ENCODE measurements at regions not wholly inside any gene's neighbourhood (a gene's known extent, or its start where the extent isn't known, plus 50 kb on each side); places are given as distances from the start of the nearest gene placed in this dataset.

DNA sequence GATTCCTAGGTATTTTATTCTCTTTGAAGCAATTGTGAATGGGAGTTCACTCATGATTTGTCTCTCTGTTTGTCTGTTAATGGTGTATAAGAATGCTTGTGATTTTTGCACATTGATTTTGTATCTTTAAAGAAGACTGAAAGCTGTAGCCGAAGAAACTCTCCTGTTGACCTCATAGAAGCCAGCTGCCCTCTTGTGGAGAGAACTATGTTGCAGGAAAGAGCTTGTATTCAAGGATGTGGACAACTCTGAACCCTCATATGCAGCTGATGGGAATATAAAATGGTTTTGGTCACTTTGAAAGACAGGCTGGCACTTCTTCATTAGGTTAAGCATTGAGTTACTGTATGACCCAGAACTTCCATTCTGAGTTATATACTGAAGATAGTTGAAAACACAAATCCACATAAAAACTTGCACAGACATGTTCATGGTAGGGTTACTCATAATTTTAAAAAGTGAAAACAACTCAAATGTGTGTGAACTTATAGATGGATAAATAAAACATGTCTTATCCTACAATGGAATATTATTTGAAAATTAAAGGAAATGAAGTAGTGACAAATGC is 65.8 kb upstream of the SLITRK6 start:
- no TSS peak for BruUV-seq (replicated peaks)
- TF ChIP-seq CTCF (IDR thresholded peaks at IDR 0.05 in 2 of 3, conservative IDR thresholded peaks at IDR 0.05 in 1 of 3; ENCODE audit: borderline replicate concordance in 1 of 3, insufficient read depth in 1 of 3, low read depth in 2 of 3, low read length in 2 of 3) (peak in 2 of 3 experiments; percentile 42 to 45; a peak in 4 of 6 replicates), YY1 (IDR thresholded peaks at IDR 0.05; ENCODE audit: extremely low read depth, insufficient replicate concordance, low read depth, low read length) (no peak)
- ATAC-seq: peak; percentile 58
- Histone ChIP-seq H3K4me2 (ENCODE audit: low read length) (no peak overlapping the region), H2AFZ (ENCODE audit: low read depth, low read length, poor library complexity, severe bottlenecking) (no peak overlapping the region), H3K79me2 (ENCODE audit: insufficient read depth, low read length) (no peaks in the 10 kb centered on the region), H3K9me3 (ENCODE audit: control insufficient read depth in 1 of 2, insufficient read depth in 1 of 2, low read depth in 1 of 2, low read length in 2 of 2) (no peaks in the 10 kb centered on the region; a peak in 1 of 4 replicates), H3K27ac (ENCODE audit: low read depth, low read length) (no peak overlapping the region), H3K36me3 (ENCODE audit: control insufficient read depth in 1 of 2, insufficient read depth in 2 of 2, low read length in 2 of 2) (no peaks in the 10 kb centered on the region), H3K4me1 (ENCODE audit: control insufficient read depth in 1 of 2, insufficient read depth in 2 of 2, low read length in 2 of 2) (no peaks in the 10 kb centered on the region), H4K20me1 (ENCODE audit: insufficient read depth) (no peaks in the 10 kb centered on the region; the same call in 1 of the 2 replicates), H3K9me2 (ENCODE audit: insufficient read depth) (no peaks in the 10 kb centered on the region), H3K9ac (ENCODE audit: low read length) (no peak overlapping the region), H3K27me3 (ENCODE audit: insufficient read depth, low read length) (no peaks in the 10 kb centered on the region), H3K4me3 (replicated peaks in 1 of 2; ENCODE audit: low read depth in 1 of 2, low read length in 2 of 2) (no peak overlapping the region)
- intact Hi-C loops (cut with micrococcal nuclease): no loop called here
- DNase-seq (ENCODE audit: low read depth, low spot score): peak; percentile 10
- CTCF ChIA-PET: interaction anchor here (0.6 kb wide), 1 partner anchor 1020 kb away, joined by 4 read pairs; no protein-coding TSS in a partner anchor
- POLR2A ChIA-PET: no interaction called here
- RAD21 ChIA-PET (ENCODE audit: low non-redundant PET in 1 of 2, low total read pairs in 2 of 2, uncharacterized antibody in 2 of 2, unreplicated experiment in 2 of 2): no interaction called here

DNA sequence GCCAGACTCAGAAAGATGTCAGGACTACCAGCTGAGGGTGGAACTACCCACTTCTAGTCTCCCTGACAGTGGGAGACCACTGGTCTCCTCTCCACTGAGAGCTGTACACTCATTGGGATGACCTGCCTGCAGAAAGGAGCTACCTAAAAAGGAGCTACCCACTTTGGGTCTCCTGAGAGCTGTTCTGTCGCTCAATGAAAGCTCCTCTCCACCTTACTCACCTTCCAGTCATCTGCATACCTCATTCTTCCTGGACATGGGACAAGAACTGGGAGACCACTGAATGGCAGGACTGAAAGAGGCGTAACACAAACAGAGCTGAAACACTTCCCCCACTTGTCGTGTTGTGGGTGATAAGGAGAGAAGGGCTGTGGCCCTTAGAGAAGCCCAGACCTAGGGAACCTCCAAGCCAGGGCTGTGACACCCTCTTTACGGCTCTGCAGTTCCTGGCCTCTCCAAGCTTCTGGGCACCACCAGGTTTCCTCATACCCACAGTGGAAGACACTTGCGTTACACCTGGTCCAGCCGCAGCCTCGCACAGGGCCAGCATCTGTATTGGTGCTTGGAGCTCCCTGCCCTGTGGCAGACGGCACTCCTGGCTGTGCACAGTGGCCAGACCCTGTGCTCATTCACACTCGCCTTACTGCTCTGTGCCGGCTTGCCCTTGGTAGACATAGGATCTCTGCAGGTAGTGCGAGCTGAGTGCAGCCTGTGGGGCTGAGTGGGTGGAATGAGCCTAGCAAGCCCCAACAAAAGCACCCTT is 54.9 kb upstream of the SLITRK6 start:
- Histone ChIP-seq H3K36me3 (ENCODE audit: control insufficient read depth in 1 of 2, insufficient read depth in 2 of 2, low read length in 2 of 2) (no peaks in the 10 kb centered on the region), H3K9me3 (ENCODE audit: control insufficient read depth in 1 of 2, insufficient read depth in 1 of 2, low read depth in 1 of 2, low read length in 2 of 2) (peaks cover 9 to 20% of the 10 kb centered on the region in 2 experiments; a peak in 2 of 4 replicates), H3K9me2 (ENCODE audit: insufficient read depth) (no peaks in the 10 kb centered on the region), H3K4me3 (replicated peaks in 1 of 2; ENCODE audit: low read depth in 1 of 2, low read length in 2 of 2) (no peak overlapping the region), H2AFZ (ENCODE audit: low read depth, low read length, poor library complexity, severe bottlenecking) (no peak overlapping the region), H3K27ac (ENCODE audit: low read depth, low read length) (no peak overlapping the region), H3K9ac (ENCODE audit: low read length) (no peak overlapping the region), H3K27me3 (ENCODE audit: insufficient read depth, low read length) (no peaks in the 10 kb centered on the region), H4K20me1 (ENCODE audit: insufficient read depth) (no peaks in the 10 kb centered on the region), H3K79me2 (ENCODE audit: insufficient read depth, low read length) (no peaks in the 10 kb centered on the region), H3K4me1 (ENCODE audit: control insufficient read depth in 1 of 2, insufficient read depth in 2 of 2, low read length in 2 of 2) (no peaks in the 10 kb centered on the region), H3K4me2 (ENCODE audit: low read length) (no peak overlapping the region)
- no peak for TF ChIP-seq RAD21 (IDR thresholded peaks at IDR 0.05; ENCODE audit: low read depth)
- no peak for TF ChIP-seq SIN3A (IDR thresholded peaks at IDR 0.05; ENCODE audit: low read depth)
- TF ChIP-seq POLR2AphosphoS5 (IDR thresholded peaks at IDR 0.05; ENCODE audit: low read depth, low read length): no peak
- TF ChIP-seq, protein P1, sequence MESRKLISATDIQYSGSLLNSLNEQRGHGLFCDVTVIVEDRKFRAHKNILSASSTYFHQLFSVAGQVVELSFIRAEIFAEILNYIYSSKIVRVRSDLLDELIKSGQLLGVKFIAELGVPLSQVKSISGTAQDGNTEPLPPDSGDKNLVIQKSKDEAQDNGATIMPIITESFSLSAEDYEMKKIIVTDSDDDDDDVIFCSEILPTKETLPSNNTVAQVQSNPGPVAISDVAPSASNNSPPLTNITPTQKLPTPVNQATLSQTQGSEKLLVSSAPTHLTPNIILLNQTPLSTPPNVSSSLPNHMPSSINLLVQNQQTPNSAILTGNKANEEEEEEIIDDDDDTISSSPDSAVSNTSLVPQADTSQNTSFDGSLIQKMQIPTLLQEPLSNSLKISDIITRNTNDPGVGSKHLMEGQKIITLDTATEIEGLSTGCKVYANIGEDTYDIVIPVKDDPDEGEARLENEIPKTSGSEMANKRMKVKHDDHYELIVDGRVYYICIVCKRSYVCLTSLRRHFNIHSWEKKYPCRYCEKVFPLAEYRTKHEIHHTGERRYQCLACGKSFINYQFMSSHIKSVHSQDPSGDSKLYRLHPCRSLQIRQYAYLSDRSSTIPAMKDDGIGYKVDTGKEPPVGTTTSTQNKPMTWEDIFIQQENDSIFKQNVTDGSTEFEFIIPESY (IDR thresholded peaks at IDR 0.05; ENCODE audit: extremely low read depth, insufficient replicate concordance, low read length): no peak
- TF ChIP-seq YY1 (IDR thresholded peaks at IDR 0.05; ENCODE audit: extremely low read depth, insufficient replicate concordance, low read depth, low read length): no peak
- no peak for TF ChIP-seq CBX3 (IDR thresholded peaks at IDR 0.05; ENCODE audit: low read depth)
- DNase-seq (ENCODE audit: low read depth, low spot score): no peak
- POLR2A ChIA-PET: no interaction called here
- no TSS peak for BruUV-seq (replicated peaks)
- intact Hi-C loops (cut with micrococcal nuclease): no loop called here
- CTCF ChIA-PET: no interaction called here
- RAD21 ChIA-PET (ENCODE audit: low non-redundant PET in 1 of 2, low total read pairs in 2 of 2, uncharacterized antibody in 2 of 2, unreplicated experiment in 2 of 2): no interaction called here
- no peak for ATAC-seq

Measured in HCT116 (cell line).